HG03378 (cell line): ENCODE measurements at regions not wholly inside any gene's neighbourhood (a gene's known extent, or its start where the extent isn't known, plus 50 kb on each side); places are given as distances from the start of the nearest gene placed in this dataset.
A peak's percentile ranks its signal among the peaks of the same experiment; 100 is the strongest.

Source experiments
- ATAC-seq: cut with Tn5 transposase; IDR thresholded peaks from one replicate; pipeline ENCODE4 v1.9.1; 2021; ENCODE audit warnings: mild to moderate bottlenecking, moderate library complexity; ENCODE audit not compliant: unreplicated experiment

DNA sequence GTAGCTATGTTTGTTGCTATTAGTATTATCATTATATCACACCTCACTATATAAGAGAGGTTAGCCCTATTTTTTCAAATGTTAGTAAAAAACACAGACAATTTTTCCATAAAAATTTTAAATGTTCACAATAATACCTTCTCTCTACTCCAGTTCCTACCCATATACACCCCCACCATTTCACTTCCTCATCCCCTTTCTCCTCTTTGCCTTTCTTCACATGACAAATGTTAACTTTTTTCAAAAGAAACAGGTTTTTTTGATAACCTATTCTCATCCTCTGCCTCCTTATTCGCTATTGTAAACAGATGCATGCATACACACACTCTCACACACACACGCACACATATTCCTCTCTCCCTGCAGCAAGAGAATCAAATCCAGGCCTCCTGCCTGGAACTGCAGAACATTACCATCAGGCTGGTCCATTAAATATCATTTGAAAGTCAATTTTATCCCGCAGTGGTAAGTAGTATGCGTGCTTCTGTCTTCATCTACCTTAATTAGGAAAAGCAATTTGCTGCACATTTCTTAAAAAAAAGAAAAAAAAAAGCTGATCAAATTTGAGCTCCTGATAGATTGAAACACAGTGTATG is 55.5 kb downstream of the MID1IP1 start:
- no peak for ATAC-seq

DNA sequence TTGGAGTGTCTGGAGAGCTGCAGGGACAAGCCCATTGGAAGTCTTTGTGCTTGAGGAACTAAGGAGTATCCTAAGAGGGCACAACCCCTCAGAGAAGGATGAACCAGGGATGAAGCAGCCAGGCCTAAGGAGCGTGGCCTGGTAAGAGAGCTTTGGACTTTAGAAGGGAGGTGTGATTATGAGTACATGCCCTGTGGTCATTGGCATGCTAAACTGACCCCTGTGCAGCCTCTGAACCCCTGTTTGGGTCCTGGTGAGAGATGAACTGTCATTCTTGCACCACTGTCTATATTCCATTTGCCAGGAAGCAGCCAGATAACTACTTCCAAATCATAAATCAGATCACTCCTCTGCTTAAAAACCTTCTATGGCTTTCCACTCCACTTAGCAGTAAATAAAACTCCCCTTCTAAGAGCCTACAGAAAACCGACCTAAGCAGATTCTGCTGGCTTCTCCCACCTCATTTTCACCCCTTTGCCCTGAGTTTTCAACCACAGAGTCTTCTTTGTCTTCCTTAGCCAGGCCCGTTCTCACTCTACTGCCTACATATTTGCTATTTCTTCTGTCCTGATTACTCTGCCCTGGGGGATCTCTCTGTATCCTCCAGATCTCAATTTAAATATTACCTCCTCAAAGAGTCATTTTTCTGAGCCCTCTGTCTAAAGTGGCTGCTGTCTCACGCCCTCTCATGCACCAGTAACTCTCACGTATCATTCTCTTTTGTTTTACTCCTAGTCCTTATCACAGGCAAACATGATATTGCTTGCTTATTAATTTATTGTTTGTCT is 56.7 kb downstream of the MID1IP1 start:
- ATAC-seq, result no peak

DNA sequence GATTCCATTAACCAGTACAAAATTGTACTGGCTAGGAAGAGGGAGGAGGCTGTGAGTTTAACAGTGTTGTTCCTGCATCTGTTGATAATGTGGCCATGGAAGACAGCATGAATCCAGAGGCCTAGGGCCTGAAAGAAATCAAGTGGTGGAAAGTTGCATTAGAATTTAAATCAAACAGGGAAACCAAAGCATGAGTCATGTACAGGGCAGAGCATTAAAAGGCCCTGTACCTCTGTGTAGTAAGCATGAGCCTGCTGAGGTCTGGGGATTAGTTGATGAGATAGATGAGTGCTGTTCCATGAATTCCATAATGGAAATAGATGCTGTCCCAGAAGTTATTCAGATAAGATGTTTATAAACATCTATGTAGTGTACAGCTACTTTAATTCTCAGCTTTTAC is 58.3 kb downstream of the MID1IP1 start:
- no peak for ATAC-seq

DNA sequence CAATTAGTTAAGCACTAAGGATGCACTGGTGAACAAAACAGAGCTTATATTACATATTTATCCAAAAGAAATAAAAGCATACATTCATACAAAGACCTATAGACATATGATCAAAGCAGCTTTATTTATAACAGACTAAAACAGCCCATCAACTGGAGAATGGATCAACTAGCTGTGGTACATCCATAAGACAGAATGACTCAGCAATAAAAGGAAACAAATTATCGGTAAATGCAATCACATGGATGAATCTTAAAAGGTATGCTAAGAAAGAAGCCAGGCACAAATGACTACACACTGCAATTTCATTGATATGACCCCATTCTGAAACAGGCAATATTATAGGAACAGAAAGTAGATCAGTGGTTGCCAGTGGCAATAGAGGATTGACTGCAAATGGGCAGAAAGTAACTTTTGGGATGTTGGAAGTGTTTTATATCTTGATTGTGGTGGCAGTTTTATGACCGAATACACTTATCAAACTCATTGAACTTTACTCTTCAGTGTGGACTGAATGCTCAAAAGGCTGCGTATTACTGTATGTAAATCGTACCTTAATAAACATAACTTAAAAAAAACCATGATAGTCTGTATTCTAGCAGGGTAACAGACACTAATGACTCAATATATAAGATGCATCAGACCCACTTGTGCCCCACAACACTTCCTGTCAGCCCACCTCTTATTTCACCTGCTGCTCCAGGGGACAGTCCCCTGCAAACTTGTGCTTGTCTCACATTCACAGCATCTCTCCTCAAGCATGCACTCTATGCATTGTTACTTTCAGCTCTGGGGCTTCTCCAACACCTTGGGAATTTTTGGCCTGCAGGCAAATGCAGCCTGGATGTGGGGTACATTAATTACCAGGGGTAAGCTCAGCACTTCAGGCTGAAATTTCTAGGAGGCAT is 59.1 kb downstream of the MID1IP1 start:
- ATAC-seq, result peak; percentile 49

DNA sequence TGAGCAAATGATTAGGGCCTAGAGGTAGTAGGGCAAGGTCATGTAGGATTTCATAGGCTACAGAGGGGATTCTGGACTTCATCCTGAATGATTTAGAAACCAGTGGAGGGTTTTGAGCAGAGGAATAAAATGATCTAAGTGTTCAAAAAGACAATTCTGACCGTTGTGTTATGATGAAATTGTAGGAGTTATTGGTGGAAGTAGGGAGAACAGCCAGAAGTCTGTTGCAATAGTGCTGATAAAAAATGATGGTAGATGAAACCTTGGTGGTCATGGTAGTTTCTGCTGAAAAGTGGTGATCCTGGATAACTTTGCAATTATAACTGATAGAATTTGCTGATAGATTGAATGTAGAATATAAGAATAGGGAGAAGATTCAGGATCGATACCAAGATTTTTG is 60.2 kb downstream of the MID1IP1 start:
- no peak for ATAC-seq

DNA sequence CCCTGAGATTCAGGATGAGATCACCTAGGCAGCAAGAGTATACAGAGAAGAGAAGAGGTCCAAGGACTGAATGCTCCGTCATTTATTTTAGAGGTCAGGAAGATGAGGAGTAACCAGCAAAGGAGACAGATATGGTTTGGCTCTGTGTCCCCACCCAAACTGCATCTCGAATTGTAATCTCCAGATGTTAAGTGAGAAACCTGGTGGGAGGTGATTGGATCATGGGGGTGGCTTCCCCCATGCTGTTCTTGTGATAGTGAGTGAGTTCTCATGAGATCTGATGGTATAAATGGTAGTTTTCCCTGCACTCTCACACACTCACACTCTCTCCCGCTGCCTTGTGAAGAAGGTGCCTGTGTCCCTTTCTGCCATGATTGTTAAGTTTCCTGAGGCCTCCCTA is 60.8 kb downstream of the MID1IP1 start:
- ATAC-seq, result no peak

DNA sequence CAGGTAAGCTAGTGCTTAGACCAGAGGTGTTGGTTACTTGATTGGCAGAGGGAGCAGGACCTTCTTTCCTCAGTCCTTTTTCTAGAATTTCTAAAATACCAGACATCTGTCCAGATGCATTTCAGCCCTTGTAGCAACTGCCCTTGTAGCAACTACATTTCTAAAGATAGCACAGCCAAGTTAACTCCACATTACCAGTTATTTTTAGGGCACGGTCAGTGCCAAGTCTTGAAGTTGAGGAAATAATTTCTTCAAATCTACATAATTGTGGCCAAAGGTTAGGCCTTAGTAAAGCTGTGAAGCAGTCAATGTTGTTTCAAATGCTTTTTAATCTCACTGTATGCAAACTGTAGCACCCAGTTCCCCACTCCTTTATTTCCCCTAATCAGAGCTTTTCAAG is 62.9 kb downstream of the MID1IP1 start:
- no peak for ATAC-seq

DNA sequence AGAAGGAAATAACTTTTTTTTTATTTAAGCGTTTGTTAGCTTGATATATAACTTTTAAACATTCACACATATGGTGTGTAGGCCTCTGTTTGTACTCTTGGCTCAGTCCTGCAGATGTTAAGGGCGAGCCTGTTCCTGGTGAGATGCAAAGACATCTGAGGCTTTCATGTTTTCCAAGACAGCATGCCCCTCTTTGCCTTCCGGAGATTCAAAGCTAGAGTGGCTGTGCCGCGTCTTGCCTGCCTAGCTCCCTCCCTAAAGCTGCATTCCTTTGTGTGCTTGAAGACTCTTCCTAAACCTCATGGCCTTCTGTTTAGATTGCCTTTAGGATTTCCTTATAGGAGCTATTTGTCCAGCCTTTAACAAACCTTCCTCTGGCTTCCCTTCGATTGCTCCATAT is 67.1 kb downstream of the MID1IP1 start:
- ATAC-seq, result no peak

DNA sequence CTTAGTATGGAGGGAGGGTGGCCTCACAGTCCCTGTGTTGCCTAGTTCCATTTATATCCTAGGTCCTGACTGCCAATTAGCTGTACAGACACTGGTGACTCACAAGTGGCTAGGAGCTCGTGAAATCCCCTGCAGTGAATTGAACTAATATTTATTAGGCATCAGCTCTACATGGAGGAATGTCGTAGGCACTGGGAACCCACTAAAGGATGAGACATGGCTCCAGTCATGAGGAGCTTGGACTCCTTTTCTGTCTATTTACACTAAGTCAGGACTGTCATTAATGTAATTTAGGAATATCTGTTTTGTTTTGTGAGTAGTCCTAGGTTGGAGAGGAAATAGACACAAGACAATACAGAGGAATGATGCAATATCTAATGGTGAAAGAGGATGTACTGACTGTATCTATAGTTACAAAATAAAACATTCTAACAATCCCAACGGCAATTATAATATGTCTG is 67.7 kb downstream of the MID1IP1 start:
- ATAC-seq, result no peak

DNA sequence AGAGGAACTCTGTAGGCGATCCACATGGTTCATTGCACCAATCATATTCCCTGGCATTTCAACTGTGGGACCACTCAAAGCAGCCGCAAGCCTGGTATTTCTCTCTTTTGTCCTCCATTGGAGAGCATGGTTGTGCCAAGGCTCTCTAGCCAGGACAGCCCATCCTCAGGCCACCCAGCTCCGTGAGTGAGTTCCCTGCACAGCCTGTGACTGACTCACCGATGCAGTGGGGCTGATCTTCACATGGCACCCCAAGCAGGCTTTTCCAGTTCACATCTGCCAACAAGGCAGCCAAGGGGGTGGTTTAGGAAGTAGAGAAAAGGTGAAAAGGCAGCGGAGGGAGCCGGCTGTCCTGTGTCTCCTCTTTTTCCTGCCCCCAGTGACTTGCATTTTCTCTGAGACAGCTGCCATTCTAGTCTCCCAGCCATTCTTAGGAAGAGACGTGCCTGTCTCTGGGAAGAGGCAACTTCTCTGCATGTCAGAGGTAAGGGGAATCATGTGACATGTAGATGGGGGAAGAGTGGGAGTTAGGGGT is 69.2 kb downstream of the MID1IP1 start:
- no peak for ATAC-seq

DNA sequence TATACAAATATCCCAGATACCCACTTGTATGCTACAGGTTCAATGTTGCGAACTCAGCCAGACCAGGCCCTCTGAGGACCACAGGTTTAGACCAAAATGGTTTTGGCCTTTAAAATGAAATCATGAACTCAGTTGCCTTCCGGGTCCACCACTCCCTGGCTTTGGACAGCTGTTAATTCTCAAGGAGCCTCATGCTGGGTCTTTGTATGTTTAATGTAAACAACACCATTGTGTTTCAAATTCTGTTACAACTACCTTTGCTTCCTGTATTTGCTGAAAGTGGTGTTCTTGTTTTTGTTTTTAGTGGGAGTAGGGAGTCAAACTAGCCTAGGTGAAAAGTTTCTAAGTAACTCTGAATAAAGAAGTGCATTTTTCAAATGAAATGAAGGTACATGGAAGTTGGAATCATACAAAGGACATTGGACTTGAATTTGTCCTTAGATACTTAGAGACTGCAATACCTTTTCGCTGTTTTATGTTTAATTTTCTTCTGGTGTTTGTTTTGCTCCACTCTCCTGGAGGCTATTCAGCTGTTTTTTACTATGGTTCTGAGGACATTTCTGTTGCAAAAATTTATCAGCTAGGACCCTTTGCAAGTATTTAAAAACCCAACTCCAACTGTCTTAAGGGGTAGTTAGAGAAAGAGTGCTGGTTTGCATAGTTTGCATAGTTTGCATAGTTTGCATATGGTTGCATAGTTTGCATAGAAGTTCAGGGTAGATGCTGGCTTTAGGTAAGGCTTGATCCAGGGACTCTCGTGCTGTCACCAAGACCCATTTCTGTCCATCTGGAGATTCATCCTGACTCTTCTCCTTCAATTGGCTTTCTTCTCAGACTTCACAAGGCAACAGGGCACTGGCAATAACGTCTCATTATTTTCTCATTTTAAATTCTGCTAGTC is 70.1 kb downstream of the MID1IP1 start:
- ATAC-seq, result no peak

DNA sequence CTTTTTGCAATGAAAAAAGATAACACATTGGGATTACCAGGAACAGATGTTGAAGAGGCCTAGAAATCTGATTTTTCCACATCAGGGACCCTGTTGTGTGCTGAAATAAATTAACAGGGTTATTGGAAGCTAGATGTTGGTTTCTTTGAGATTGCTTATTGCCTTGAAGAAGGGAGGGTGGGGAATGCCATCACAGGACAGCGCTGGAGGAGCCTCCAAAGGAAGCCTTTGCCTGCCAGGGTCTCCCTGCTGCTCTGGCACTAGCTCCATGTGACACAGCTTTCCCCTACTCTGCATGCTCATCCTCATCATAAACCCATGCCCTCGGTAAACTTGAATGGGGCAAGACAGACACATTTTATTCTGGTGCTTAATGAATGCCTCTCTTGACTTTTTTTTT is 76.1 kb downstream of the MID1IP1 start:
- ATAC-seq, result no peak

DNA sequence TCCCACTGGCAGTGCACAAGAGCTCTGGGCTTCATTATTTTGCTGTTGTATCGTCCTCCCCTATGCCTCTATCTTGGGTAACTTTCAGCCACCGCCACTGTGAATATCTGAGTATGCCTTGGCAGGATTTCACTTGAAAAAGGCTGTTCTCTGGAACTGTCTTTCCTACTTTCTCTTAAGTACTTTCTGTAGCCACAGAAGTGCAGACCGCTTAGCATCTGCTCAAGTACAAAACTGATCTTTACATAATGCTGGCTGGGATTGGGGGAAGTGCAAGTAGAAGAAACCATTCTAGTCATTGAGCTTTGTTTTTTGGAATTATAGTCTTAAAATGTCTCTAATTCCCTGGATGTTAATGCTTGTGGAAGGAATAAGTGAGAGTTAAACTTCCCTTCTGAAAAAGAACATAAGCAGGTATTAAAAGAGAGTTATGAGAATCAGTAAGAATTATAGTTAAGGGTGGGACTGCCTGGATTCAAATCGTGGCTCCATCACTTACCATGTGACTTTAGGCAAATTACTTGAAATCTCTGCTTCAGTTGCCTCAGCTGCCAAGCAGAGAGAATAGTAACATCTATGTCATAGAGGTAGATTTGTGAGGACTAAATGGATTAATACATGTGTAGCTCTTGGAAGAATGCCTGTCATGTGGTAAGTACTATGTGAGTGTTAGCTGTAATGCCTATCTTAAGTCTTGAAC is 77.5 kb downstream of the MID1IP1 start:
- no peak for ATAC-seq

DNA sequence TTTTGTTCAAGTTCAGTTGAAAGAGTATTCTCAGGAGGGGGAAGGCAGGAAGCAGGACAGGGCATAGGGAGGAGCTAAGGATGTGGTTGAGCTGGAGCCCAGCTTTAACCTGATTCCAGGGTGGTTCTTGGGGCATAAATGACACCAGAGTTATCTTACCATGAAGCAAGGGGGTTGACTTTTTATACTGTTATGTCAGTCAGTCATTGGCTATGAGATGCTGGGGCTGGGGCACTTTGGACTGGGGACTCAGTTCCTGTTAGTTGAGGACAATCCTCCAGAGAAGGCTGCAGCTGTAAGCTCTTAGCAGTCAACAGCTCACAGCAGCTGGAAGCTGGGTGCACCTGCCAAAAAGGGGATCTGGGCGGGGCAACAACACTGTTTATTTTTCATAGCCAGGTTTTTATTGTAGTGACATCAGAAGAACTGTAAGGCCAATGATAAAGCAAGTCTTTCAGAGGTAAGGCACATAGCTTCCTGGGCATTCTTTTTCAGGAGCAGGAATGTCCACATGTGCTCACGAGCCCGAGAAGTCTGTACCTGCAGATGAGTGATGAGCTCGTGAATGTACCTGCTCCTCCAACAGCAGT is 78.5 kb downstream of the MID1IP1 start:
- ATAC-seq, result peak; percentile 43

DNA sequence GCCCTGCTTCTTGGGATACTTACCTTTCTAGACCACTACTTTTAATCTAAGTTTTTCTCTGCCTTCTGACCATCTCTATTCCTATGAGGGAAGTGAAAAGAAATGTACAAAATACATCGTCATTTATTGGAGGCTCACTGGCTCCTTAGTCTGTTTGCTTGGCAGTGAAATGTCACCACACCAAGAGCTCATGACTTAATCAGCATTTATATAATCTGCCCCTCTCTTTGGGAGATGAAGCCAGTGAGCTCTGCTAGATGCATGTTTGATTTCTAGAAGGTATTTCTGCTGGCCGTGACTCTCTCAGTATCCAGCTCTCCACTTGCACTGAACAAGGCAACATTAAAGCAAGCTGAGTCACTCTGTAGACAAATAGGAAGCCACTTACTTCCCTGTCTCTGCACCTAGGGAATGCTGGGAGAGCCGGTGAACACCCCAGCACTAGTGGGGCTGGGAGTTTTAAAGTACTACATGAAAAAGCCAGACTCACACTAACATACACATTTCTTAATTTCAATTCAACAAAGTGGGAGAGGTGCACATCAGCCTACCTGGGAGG is 79.1 kb downstream of the MID1IP1 start:
- ATAC-seq, result no peak

DNA sequence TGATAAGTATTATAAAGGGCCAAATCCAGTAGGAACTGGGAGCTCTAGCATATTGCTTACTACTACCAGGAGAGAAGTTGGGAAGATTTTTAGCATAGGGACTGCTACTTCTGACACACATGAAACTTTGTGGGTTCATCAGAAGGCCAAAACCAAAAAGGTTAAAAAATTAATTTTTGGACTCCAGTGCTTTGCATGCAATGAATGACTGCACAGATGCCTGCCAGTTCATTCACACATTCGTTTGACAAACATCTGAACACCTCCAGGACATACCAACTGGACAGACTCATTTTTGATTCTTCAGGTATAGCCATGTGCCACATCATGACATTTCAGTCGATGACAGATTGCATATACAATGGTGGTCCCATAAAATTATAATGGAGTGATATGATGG is 79.8 kb downstream of the MID1IP1 start:
- no peak for ATAC-seq

DNA sequence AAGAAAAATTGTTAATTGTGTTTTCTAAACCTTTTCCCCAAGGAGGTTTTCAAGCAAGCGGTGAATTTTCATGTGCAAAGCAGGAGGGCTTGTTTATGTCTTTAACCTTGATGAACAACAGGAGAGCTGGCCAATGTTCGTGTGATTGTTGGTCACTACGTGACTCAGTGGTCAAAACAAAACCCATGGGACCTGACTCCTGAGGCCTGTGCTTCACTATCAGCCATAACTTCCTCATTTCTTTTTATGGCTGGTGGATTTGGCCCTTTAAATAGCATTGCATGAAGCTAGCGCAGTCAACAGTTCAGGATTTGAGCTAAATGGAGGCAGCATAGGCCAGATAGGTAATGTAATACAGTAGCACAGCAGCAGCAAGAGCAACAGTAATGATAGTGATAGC is 80.5 kb downstream of the MID1IP1 start:
- ATAC-seq, result peak; percentile 42

DNA sequence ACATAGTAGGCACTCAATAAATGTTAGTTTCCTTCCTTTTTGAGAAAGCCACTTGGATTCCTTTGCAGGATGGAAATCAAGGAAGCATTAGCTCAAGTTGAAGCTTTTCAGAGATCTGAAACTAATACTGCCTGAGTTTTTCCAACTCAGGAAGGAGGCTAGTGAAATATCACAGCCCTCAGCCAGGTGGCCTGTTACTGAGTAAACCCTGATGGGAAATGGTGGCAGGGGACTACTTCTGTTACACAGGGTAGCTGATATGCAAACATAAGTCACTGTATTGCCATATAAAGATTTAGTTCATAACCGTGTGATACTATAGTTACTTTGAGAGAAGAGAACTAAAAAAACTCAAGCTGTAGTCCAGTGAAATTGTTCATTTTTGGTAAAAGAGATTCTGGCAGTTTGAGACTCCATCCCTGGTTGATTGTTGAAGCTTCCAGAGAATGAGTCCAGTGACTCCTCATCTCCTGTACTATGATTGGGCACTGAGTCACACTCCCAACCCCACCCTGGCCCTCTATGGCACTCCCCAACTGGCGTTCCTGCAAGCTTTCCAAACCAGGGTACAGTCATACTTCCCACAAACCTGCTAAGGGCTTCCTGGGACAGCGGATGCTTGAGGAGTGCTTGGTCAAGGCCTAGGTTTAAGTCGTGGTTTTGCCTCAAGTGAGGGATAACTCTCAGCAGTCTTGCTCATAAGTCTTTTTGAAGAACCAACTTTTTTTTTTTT is 81.8 kb downstream of the MID1IP1 start:
- ATAC-seq, result no peak
